Dedifferentiated amniotic fluid mesenchymal stem cell (primary cell): ENCODE measurements at regions not wholly inside any gene's neighbourhood (a gene's known extent, or its start where the extent isn't known, plus 50 kb on each side); places are given as distances from the start of the nearest gene placed in this dataset.
"Not testable (repeated sequence)": the region's sequence is repeated elsewhere in the genome, so short reads cannot be mapped to it uniquely, and the experiment has no call there.

Source experiments
- DNase-seq: peaks from one replicate; pipeline ENCODE4 v3.0.0-alpha.2; 2016; ENCODE audit errors: extremely low spot score

- no peak for DNase-seq
Observed at GRCh38 chr12:91249518-91250272, 67.1 kb upstream of the DCN start.

DNA sequence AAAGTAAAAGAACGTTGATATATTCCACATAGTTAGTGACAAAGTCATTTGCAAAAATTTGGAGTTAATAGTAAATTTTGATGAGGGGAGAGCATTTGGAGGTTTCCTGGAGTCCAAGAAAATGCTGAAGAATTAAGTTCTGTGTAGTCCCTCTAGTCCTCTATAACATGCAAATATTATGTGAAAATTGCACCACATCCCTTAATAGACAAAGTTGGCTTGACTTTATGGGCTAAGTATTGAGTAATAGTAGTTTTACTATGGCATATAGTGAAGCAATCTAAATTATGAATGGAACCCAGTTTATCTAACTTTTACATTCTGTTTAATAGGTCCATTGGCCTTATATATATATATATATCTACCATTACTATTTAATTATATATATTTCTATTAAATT is 66.4 kb upstream of the DCN start:
- DNase-seq: no peak

- not testable (repeated sequence) for DNase-seq
Observed at GRCh38 chr12:91243177-91243576, 60.6 kb upstream of the DCN start.

DNA sequence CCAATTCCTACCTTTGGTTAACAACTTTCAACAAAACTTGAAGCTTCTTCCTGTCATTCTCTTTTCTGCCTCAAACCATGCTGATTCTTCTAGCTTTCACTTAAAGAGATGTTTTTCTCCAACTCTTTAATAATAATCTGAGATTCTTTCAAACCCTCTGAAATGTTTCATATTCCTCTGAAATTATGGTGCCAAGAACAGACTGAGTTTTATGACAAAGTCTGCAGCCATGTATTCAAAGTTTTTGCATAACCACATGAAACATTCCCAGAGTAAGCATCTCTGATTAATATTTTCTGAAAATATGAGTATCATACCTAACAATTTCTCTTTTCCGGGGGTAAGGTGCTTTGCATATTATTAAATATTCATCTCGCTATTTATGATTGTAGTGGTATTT is 59.1 kb upstream of the DCN start:
- DNase-seq: no peak

DNA sequence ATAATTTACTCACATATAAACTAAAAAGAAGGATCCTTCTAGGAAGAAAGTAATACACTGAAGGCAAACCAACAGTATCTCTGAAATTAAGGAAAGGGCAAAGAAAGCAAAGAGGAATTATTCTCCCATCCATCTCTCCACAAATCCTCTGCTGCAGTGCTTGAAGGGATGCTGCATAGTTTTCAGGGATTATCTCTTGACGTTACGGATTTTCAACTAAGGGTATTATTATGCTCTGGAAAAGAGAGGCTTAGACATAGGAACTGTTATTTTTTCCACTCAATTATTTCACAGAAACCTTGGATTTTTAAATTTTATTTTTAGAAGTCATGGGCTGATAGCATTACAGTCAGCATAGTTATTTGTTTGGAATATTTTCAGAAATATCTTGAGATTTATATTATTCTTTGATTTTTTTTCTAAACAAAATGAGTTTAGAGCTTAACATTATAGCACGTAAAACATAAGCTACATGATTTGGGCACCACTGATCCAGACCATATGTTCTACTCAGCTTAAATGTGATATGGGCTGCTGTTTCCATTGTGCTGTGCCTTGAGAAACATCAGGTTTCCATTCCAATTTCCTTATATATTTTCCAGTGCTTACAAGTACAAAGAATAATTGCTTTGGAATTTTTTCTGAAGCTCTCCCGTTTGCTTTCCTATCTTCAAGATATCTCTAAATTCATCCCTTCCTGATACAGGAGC is 57.9 kb upstream of the DCN start:
- DNase-seq: no peak

DNA sequence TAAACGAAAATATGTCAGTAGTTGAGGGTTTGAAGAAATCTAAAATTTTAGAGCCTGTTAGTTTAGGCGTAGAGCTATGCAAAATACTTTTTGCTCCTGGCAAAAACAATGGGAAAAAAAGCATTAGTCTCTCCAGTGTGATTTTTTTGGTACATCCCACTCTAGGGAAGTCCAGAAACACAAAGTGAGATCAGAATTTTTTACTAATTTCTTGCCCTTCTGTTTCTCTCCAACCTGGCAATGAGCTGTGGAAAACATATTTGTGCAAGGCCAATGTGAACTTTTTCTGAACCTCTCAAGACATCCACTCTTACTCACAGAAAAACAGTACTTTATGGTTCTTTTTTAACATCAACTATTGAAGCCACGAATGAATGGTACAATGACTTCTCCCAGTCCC is 56.9 kb upstream of the DCN start:
- DNase-seq: no peak
